ENCODE measurements at regions not wholly inside any gene's neighbourhood (a gene's known extent, or its start where the extent isn't known, plus 50 kb on each side); places are given as distances from the start of the nearest gene placed in this dataset.

DNA sequence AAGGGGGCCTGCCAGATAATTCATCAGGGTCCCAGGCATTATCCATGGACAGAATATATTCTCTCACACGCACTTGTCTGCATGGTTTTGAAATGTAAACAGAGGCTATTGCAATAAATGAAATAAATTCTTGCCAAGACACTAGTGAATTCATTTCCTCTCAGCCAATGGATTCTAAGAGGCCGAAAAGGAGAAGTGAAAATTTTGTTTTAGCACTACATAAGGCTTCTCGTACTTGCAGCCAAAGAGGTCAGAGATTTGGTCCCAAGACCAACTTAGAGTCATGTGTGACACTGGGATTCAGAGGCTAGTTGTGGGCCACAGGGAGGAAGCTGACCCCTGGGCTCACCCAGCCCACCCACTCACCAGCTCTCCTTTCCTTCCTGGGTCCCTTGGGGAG lies 184.1 kb upstream of the GLI2 start:
- H3K27ac Mint-ChIP-seq = no peak overlapping the region
- no peak for DNase-seq (ENCODE audit: low spot score)
- no peaks in the 10 kb centered on the region for H3K36me3 Mint-ChIP-seq (ENCODE audit: low read depth)
- H3K9me3 Mint-ChIP-seq = no peaks in the 10 kb centered on the region
- H3K4me1 Mint-ChIP-seq (ENCODE audit: low read depth) = peaks cover 2% of the 10 kb centered on the region
- peaks cover 14% of the 10 kb centered on the region for H3K27me3 Mint-ChIP-seq (ENCODE audit: low read depth)
- intact Hi-C loops (cut with micrococcal nuclease) = no loop called here
- H3K4me3 Mint-ChIP-seq (ENCODE audit: low read depth) = no peak overlapping the region

DNA sequence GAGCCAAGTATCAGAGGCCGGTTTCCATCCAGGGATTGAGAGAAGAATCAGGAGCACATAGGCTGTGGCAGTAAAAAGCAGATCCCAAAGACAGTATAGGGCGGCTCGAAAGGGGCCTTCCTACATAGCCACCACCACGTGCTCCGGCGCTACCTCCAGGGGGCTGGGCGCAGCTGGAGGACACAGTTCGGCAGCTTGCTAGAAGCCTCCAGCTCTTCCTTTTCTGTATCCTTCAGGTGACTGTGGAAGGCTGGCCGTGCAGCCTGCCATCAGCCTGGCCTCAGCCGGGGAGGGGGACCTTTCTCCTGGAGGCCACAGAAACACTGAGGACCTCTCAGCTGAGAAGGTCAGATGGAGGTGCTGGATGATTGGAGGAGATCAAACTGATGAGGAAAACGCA lies 183.6 kb upstream of the GLI2 start:
- intact Hi-C loops (cut with micrococcal nuclease) = no loop called here
- no peak overlapping the region for H3K27ac Mint-ChIP-seq

GRCh38 chr2:120552800-120553481 lies 182.7 kb upstream of the GLI2 start:
- no peaks in the 10 kb centered on the region for H3K36me3 Mint-ChIP-seq (ENCODE audit: low read depth)
- H3K27me3 Mint-ChIP-seq (ENCODE audit: low read depth) = peaks cover 14% of the 10 kb centered on the region
- no peak overlapping the region for H3K27ac Mint-ChIP-seq
- DNase-seq (ENCODE audit: low spot score) = peak; percentile 19
- intact Hi-C loops (cut with micrococcal nuclease) = no loop called here
- no peaks in the 10 kb centered on the region for H3K9me3 Mint-ChIP-seq
- no peak overlapping the region for H3K4me3 Mint-ChIP-seq (ENCODE audit: low read depth)
- H3K4me1 Mint-ChIP-seq (ENCODE audit: low read depth) = peaks cover 2% of the 10 kb centered on the region

More for the DNA sequence above, 183.6 kb upstream of the GLI2 start:
- Mint-ChIP-seq H3K4me3 (ENCODE audit: low read depth) (no peak overlapping the region), H3K4me1 (ENCODE audit: low read depth) (peaks cover 2% of the 10 kb centered on the region), H3K36me3 (ENCODE audit: low read depth) (no peaks in the 10 kb centered on the region), H3K27me3 (ENCODE audit: low read depth) (peaks cover 14% of the 10 kb centered on the region), H3K9me3 (no peaks in the 10 kb centered on the region)
- no peak for DNase-seq (ENCODE audit: low spot score)

DNA sequence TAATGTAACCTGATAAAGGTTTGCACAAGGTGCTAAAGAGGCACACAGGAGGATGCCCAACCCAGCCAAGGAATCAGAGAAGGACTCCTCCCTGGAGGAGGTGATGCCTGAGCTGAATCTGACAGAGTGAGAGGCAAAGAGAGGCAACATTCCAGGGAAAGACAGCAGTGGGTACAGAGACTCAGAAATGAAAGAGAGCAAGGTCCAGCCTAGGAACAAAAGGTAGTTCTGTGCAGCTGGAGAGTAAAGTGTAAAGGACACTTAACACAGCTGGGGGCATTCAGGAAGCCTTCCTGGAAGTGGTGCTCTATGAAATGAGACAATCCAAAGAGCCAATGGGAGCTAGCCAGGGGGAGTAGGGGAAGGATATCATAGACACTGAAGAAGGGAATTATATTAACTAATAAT lies 181.0 kb upstream of the GLI2 start:
- peaks cover 14% of the 10 kb centered on the region for H3K27me3 Mint-ChIP-seq (ENCODE audit: low read depth)
- H3K9me3 Mint-ChIP-seq = no peaks in the 10 kb centered on the region
- no peak overlapping the region for H3K4me3 Mint-ChIP-seq (ENCODE audit: low read depth)
- H3K4me1 Mint-ChIP-seq (ENCODE audit: low read depth) = peaks cover 2% of the 10 kb centered on the region
- H3K27ac Mint-ChIP-seq = no peak overlapping the region
- intact Hi-C loops (cut with micrococcal nuclease) = no loop called here
- DNase-seq (ENCODE audit: low spot score) = no peak
- no peaks in the 10 kb centered on the region for H3K36me3 Mint-ChIP-seq (ENCODE audit: low read depth)

GRCh38 chr2:120555092-120555491 lies 180.6 kb upstream of the GLI2 start:
- intact Hi-C loops (cut with micrococcal nuclease) = no loop called here
- Mint-ChIP-seq H3K27me3 (ENCODE audit: low read depth) (peaks cover 14% of the 10 kb centered on the region), H3K4me3 (ENCODE audit: low read depth) (no peak overlapping the region), H3K36me3 (ENCODE audit: low read depth) (no peaks in the 10 kb centered on the region), H3K9me3 (no peaks in the 10 kb centered on the region), H3K4me1 (ENCODE audit: low read depth) (peaks cover 2% of the 10 kb centered on the region), H3K27ac (no peak overlapping the region)
- no peak for DNase-seq (ENCODE audit: low spot score)

DNA sequence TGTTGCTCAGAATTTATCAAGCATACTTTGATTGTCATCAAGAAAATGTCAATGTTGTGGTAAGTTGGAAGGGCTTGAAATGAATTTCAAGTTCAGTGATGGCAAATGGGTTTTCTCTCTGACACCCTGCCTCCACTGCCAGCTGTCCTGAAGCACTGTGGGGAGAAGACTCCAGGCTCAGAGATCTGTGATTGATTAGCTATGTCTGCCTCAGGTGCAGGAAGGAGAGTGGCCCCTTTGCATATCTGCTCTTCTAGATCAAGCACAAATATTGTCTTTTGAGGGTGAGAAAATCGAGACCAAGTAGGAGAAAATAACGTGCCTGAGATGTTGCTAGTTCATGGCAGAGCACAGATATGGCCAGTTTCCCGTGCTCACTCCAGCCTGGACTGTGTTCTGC lies 178.8 kb upstream of the GLI2 start:
- intact Hi-C loops (cut with micrococcal nuclease) = no loop called here

DNA sequence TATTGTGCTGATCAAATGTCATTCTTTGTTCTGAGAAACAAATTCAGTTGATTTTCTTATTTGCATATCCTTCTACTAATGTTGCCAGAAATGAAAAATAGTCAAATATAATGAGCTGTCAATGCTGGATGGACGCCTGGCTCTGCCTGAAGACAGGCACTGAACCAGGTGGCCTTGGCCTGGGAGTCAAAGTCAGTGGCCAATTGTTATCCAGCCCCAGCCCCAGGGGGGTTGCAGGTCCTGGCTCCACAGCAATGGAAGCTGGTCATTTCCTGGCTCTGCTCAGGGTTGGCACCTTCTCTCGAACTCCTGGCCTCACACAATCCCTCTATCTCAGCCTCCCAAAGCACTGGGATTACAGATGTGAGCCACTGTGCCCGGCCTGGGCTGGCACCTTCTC lies 176.8 kb upstream of the GLI2 start:
- intact Hi-C loops (cut with micrococcal nuclease) = no loop called here
- Mint-ChIP-seq H3K36me3 (ENCODE audit: low read depth) (no peaks in the 10 kb centered on the region), H3K4me3 (ENCODE audit: low read depth) (no peak overlapping the region), H3K4me1 (ENCODE audit: low read depth) (no peaks in the 10 kb centered on the region), H3K27me3 (ENCODE audit: low read depth) (peaks cover 3% of the 10 kb centered on the region), H3K9me3 (no peaks in the 10 kb centered on the region), H3K27ac (no peak overlapping the region)
- no peak for DNase-seq (ENCODE audit: low spot score)

More for the DNA sequence above, 178.8 kb upstream of the GLI2 start:
- Mint-ChIP-seq H3K4me1 (ENCODE audit: low read depth) (peaks cover 2% of the 10 kb centered on the region), H3K27ac (no peak overlapping the region), H3K4me3 (ENCODE audit: low read depth) (no peak overlapping the region), H3K36me3 (ENCODE audit: low read depth) (no peaks in the 10 kb centered on the region), H3K27me3 (ENCODE audit: low read depth) (peaks cover 9% of the 10 kb centered on the region), H3K9me3 (no peaks in the 10 kb centered on the region)
- DNase-seq (ENCODE audit: low spot score) = no peak

- DNase-seq (ENCODE audit: low spot score) = no peak
- Mint-ChIP-seq H3K27ac (no peak overlapping the region), H3K36me3 (ENCODE audit: low read depth) (no peaks in the 10 kb centered on the region), H3K9me3 (no peaks in the 10 kb centered on the region), H3K4me3 (ENCODE audit: low read depth) (no peak overlapping the region), H3K4me1 (ENCODE audit: low read depth) (no peaks in the 10 kb centered on the region), H3K27me3 (ENCODE audit: low read depth) (peaks cover 3% of the 10 kb centered on the region)
- intact Hi-C loops (cut with micrococcal nuclease) = no loop called here
These were observed 176.3 kb upstream of the GLI2 start for GRCh38 chr2:120559401-120559800.

DNA sequence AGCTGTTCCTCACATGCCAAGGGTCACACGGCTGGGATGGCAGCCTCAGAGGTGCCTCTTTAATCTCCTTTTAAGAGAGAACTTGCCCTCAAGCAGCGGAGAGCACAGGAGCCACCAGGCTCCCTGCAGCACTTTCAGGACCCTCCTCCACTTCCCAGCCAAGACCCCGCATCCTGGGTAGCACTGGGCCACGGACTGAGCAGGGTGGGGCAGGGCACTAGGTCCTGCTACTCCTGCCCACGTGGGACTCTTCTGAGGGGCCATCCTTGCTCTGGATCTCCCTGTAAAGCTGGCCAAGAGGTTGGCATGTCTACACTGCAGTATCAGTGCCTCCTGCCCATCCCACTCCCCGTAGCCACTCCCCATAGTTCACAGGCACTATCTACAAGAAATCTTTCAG lies 175.3 kb upstream of the GLI2 start:
- Mint-ChIP-seq H3K27me3 (ENCODE audit: low read depth) (peaks cover 3% of the 10 kb centered on the region), H3K27ac (no peak overlapping the region), H3K4me3 (ENCODE audit: low read depth) (no peak overlapping the region), H3K9me3 (no peaks in the 10 kb centered on the region), H3K36me3 (ENCODE audit: low read depth) (no peaks in the 10 kb centered on the region), H3K4me1 (ENCODE audit: low read depth) (no peaks in the 10 kb centered on the region)
- no peak for DNase-seq (ENCODE audit: low spot score)
- intact Hi-C loops (cut with micrococcal nuclease) = no loop called here

- DNase-seq (ENCODE audit: low spot score) = no peak
- no peak overlapping the region for H3K4me3 Mint-ChIP-seq (ENCODE audit: low read depth)
- H3K4me1 Mint-ChIP-seq (ENCODE audit: low read depth) = no peaks in the 10 kb centered on the region
- intact Hi-C loops (cut with micrococcal nuclease) = no loop called here
- H3K27me3 Mint-ChIP-seq (ENCODE audit: low read depth) = no peaks in the 10 kb centered on the region
- no peaks in the 10 kb centered on the region for H3K9me3 Mint-ChIP-seq
- no peaks in the 10 kb centered on the region for H3K36me3 Mint-ChIP-seq (ENCODE audit: low read depth)
- no peak overlapping the region for H3K27ac Mint-ChIP-seq
These were observed 174.2 kb upstream of the GLI2 start for GRCh38 chr2:120561379-120562035.

DNA sequence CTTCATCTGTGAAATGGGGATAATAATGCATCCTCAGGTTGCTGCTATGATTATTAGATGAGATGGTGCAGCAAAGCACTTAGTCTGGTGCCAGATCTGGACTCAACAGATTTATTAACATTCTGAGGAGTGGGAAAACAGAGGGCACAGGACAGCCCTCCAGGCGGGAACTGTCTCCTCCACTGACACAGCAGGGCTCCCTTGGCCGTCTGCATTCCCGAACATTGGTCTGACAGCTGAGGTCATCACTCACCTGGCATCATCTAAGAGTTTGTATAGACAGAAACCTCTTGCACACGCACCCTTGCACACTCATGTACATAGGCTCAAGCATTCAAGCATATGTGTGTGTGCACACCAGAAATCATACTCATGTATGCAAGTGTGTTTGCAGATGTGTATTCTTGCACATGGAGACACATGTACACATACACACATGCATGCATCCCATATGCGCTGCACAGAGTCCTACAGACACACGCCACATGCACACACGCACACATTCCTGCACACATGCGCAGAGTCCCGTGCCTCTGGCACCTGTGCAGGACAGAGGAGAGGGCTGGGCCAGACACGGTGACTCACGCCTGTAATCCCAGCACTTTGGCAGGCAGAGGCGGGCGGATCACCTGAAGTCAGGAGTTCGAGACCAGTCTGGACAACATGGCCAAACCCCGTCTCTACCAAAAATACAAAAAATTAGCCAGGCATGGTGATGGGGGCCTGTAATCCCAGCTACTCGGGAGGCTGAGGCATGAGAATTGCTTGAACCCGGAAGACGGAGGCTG lies 173.3 kb upstream of the GLI2 start:
- no peak overlapping the region for H3K4me3 Mint-ChIP-seq (ENCODE audit: low read depth)
- no peaks in the 10 kb centered on the region for H3K36me3 Mint-ChIP-seq (ENCODE audit: low read depth)
- H3K9me3 Mint-ChIP-seq = no peaks in the 10 kb centered on the region
- DNase-seq (ENCODE audit: low spot score) = no peak
- no peaks in the 10 kb centered on the region for H3K4me1 Mint-ChIP-seq (ENCODE audit: low read depth)
- H3K27ac Mint-ChIP-seq = no peak overlapping the region
- no peaks in the 10 kb centered on the region for H3K27me3 Mint-ChIP-seq (ENCODE audit: low read depth)
- intact Hi-C loops (cut with micrococcal nuclease) = no loop called here

GRCh38 chr2:120563616-120564015 lies 172.1 kb upstream of the GLI2 start:
- H3K27me3 Mint-ChIP-seq (ENCODE audit: low read depth) = no peaks in the 10 kb centered on the region
- H3K9me3 Mint-ChIP-seq = no peaks in the 10 kb centered on the region
- intact Hi-C loops (cut with micrococcal nuclease) = no loop called here
- no peaks in the 10 kb centered on the region for H3K4me1 Mint-ChIP-seq (ENCODE audit: low read depth)
- no peak for DNase-seq (ENCODE audit: low spot score)
- H3K4me3 Mint-ChIP-seq (ENCODE audit: low read depth) = no peak overlapping the region
- no peaks in the 10 kb centered on the region for H3K36me3 Mint-ChIP-seq (ENCODE audit: low read depth)
- H3K27ac Mint-ChIP-seq = no peak overlapping the region

Measured in activated T-helper 2 cell treated with anti-CD3 and anti-CD28 coated beads, Interferon-gamma antibody, Interleukin-2, Interleukin-4, amounts not matched to agents 10 μg/mL and 5 μg/mL and 100 μg/mL, durations not matched to agents 14 hours and 24 hours and 36 hours (primary cell).